Mucosa of stomach (tissue), 1 donor: ENCODE measurements at regions not wholly inside any gene's neighbourhood (a gene's known extent, or its start where the extent isn't known, plus 50 kb on each side); places are given as distances from the start of the nearest gene placed in this dataset.
"Not testable (repeated sequence)": the region's sequence is repeated elsewhere in the genome, so short reads cannot be mapped to it uniquely, and the experiment has no call there.

Experiments
- H3K27me3 ChIP-seq: one replicate; pipeline ENCODE4 v1.7.0; 2013; ENCODE audit warnings: mild to moderate bottlenecking, low read length; ENCODE audit not compliant: control insufficient read depth, insufficient read depth
- H3K36me3 ChIP-seq: one replicate; pipeline ENCODE4 v1.7.0; 2013; ENCODE audit warnings: low read length; ENCODE audit not compliant: control insufficient read depth, insufficient read depth
- H3K4me1 ChIP-seq: one replicate; pipeline ENCODE4 v1.7.0; 2013; ENCODE audit warnings: mild to moderate bottlenecking, low read length; ENCODE audit not compliant: control insufficient read depth, insufficient read depth
- H3K4me3 ChIP-seq: one replicate; pipeline ENCODE4 v1.7.0; 2013; ENCODE audit warnings: low read length
- H3K9ac ChIP-seq: one replicate; pipeline ENCODE4 v1.7.0; 2013; ENCODE audit warnings: mild to moderate bottlenecking, low read length, moderate library complexity
- H3K9me3 ChIP-seq: one replicate; pipeline ENCODE4 v1.7.0; 2013; ENCODE audit warnings: mild to moderate bottlenecking, low read length, moderate library complexity; ENCODE audit not compliant: control insufficient read depth
- donor health status: Pancreatic carcinoma.

- Histone ChIP-seq H3K4me1 (no peaks in the 10 kb centered on the region), H3K4me3 (no peak overlapping the region), H3K9ac (no peak overlapping the region), H3K36me3 (no peaks in the 10 kb centered on the region), H3K9me3 (no peaks in the 10 kb centered on the region), H3K27me3 (no peaks in the 10 kb centered on the region)
Observed at GRCh38 chrX:4661771-4662170, 948.3 kb upstream of the PRKX start.

GRCh38 chrX:4656419-4656818, 943.0 kb upstream of the PRKX start:
- Histone ChIP-seq H3K9ac (no peak overlapping the region), H3K9me3 (no peaks in the 10 kb centered on the region), H3K27me3 (no peaks in the 10 kb centered on the region), H3K36me3 (no peaks in the 10 kb centered on the region), H3K4me3 (no peak overlapping the region), H3K4me1 (no peaks in the 10 kb centered on the region)

- H3K9ac ChIP-seq, result no peak overlapping the region
- no peaks in the 10 kb centered on the region for H3K36me3 ChIP-seq
- H3K4me3 ChIP-seq, result no peak overlapping the region
- no peaks in the 10 kb centered on the region for H3K9me3 ChIP-seq
- no peaks in the 10 kb centered on the region for H3K4me1 ChIP-seq
- no peaks in the 10 kb centered on the region for H3K27me3 ChIP-seq
Observed at GRCh38 chrX:4655743-4656142, 942.3 kb upstream of the PRKX start.

GRCh38 chrX:4642114-4642513, 928.7 kb upstream of the PRKX start:
- Histone ChIP-seq H3K9ac (no peak overlapping the region), H3K36me3 (no peaks in the 10 kb centered on the region), H3K9me3 (no peaks in the 10 kb centered on the region), H3K27me3 (no peaks in the 10 kb centered on the region), H3K4me1 (no peaks in the 10 kb centered on the region), H3K4me3 (no peak overlapping the region)

- no peak overlapping the region for H3K9ac ChIP-seq
Observed at GRCh38 chrX:4638036-4638435, 924.6 kb upstream of the PRKX start.

GRCh38 chrX:4627414-4627813, 914.0 kb upstream of the PRKX start:
- no peak overlapping the region for H3K9ac ChIP-seq

More at GRCh38 chrX:4638036-4638435, 924.6 kb upstream of the PRKX start:
- H3K4me1 ChIP-seq, result no peaks in the 10 kb centered on the region
- no peaks in the 10 kb centered on the region for H3K36me3 ChIP-seq
- H3K4me3 ChIP-seq, result no peak overlapping the region
- H3K27me3 ChIP-seq, result no peaks in the 10 kb centered on the region
- H3K9me3 ChIP-seq, result no peaks in the 10 kb centered on the region

GRCh38 chrX:4622486-4623167, 909.2 kb upstream of the PRKX start:
- H3K9me3 ChIP-seq, result no peaks in the 10 kb centered on the region
- H3K9ac ChIP-seq, result no peak overlapping the region
- no peak overlapping the region for H3K4me3 ChIP-seq
- H3K27me3 ChIP-seq, result no peaks in the 10 kb centered on the region
- no peaks in the 10 kb centered on the region for H3K4me1 ChIP-seq
- H3K36me3 ChIP-seq, result no peaks in the 10 kb centered on the region

More at GRCh38 chrX:4627414-4627813, 914.0 kb upstream of the PRKX start:
- Histone ChIP-seq H3K27me3 (no peaks in the 10 kb centered on the region), H3K36me3 (no peaks in the 10 kb centered on the region), H3K4me3 (no peak overlapping the region), H3K9me3 (no peaks in the 10 kb centered on the region), H3K4me1 (no peaks in the 10 kb centered on the region)

- not testable (repeated sequence) for H3K36me3 ChIP-seq, H3K9me3 ChIP-seq
Observed at GRCh38 chrX:4613651-4614050, 900.2 kb upstream of the PRKX start.

GRCh38 chrX:4588893-4589292, 875.4 kb upstream of the PRKX start:
- no peaks in the 10 kb centered on the region for H3K36me3 ChIP-seq
- no peak overlapping the region for H3K4me3 ChIP-seq
- no peaks in the 10 kb centered on the region for H3K9me3 ChIP-seq
- no peaks in the 10 kb centered on the region for H3K4me1 ChIP-seq
- H3K9ac ChIP-seq, result no peak overlapping the region
- no peaks in the 10 kb centered on the region for H3K27me3 ChIP-seq

More at GRCh38 chrX:4613651-4614050, 900.2 kb upstream of the PRKX start:
- not testable (repeated sequence) for H3K9ac ChIP-seq, H3K27me3 ChIP-seq, H3K4me1 ChIP-seq, H3K4me3 ChIP-seq

GRCh38 chrX:4588466-4588865, 875.0 kb upstream of the PRKX start:
- Histone ChIP-seq H3K36me3 (no peaks in the 10 kb centered on the region), H3K9me3 (no peaks in the 10 kb centered on the region), H3K4me1 (no peaks in the 10 kb centered on the region), H3K4me3 (no peak overlapping the region), H3K27me3 (no peaks in the 10 kb centered on the region), H3K9ac (no peak overlapping the region)

- Histone ChIP-seq H3K9me3 (no peaks in the 10 kb centered on the region), H3K27me3 (no peaks in the 10 kb centered on the region), H3K4me1 (no peaks in the 10 kb centered on the region), H3K4me3 (no peak overlapping the region), H3K36me3 (no peaks in the 10 kb centered on the region), H3K9ac (no peak overlapping the region)
Observed at GRCh38 chrX:4588056-4588455, 874.6 kb upstream of the PRKX start.

- Histone ChIP-seq H3K36me3 (no peaks in the 10 kb centered on the region), H3K9ac (no peak overlapping the region), H3K27me3 (no peaks in the 10 kb centered on the region), H3K4me3 (no peak overlapping the region), H3K4me1 (no peaks in the 10 kb centered on the region), H3K9me3 (no peaks in the 10 kb centered on the region)
Observed at GRCh38 chrX:4579999-4580398, 866.5 kb upstream of the PRKX start.

- Histone ChIP-seq H3K9me3 (no peaks in the 10 kb centered on the region), H3K27me3 (no peaks in the 10 kb centered on the region), H3K4me3 (no peak overlapping the region)
Observed at GRCh38 chrX:4579480-4579879, 866.0 kb upstream of the PRKX start.

More at GRCh38 chrX:4579480-4579879, 866.0 kb upstream of the PRKX start:
- H3K9ac ChIP-seq, result no peak overlapping the region
- H3K36me3 ChIP-seq, result no peaks in the 10 kb centered on the region
- no peaks in the 10 kb centered on the region for H3K4me1 ChIP-seq
